NCI-H345 (cell line): ENCODE measurements at regions not wholly inside any gene's neighbourhood (a gene's known extent, or its start where the extent isn't known, plus 50 kb on each side); places are given as distances from the start of the nearest gene placed in this dataset.
A peak's percentile ranks its signal among the peaks of the same experiment; 100 is the strongest.

Source experiments
- DNase-seq: peaks from one replicate; lab custom pipeline; 2025; lab: John Stamatoyannopoulos, UW

DNA sequence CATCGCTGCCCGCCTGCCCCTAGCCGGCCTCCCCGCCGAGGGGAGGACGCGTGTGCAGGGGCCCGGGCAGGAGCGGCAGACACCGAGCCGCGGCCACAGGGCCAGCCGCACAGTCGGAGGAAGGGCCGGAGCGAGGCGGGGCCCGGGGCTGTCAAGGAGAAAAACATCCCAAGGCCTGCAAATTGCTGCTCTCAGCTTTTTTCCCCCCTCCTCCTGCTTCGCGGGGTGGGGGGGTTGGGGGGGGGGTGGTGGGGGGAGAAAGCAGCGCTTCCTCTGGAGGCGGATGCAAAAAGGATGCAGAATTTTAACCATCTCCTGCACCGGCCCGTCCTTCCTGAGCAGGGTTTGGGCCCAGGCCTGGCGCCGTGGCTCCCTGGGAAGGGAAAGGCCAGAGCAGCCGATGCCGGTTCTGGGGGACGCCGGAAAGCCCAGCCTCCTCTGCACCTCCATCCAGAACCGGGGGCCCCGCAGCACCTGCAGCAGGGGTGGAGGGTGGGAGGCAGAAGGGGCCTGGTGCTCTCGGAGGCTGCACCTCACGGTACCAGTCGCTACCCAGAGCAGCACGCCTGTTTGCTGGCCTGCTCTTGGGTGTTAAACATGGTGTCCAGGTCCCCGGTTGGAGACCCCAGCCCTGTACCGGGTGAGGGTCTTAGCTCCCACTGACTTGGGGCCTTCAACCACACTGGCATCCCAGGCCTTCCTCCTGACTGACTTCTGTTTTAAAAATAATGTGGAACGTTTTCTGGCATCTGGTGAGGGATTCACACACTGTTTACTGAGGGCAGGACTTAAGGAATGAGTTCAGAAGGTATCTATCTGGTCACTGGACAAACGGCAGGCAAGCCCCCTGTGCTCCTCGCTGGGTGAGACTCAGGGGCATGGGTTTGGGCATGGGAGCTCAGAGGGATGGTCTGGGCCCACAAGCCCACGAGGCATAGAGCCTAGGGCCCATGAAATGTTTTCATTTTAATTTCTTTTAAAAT, 77.4 kb upstream of the WNT7B start:
- no peak for DNase-seq

DNA sequence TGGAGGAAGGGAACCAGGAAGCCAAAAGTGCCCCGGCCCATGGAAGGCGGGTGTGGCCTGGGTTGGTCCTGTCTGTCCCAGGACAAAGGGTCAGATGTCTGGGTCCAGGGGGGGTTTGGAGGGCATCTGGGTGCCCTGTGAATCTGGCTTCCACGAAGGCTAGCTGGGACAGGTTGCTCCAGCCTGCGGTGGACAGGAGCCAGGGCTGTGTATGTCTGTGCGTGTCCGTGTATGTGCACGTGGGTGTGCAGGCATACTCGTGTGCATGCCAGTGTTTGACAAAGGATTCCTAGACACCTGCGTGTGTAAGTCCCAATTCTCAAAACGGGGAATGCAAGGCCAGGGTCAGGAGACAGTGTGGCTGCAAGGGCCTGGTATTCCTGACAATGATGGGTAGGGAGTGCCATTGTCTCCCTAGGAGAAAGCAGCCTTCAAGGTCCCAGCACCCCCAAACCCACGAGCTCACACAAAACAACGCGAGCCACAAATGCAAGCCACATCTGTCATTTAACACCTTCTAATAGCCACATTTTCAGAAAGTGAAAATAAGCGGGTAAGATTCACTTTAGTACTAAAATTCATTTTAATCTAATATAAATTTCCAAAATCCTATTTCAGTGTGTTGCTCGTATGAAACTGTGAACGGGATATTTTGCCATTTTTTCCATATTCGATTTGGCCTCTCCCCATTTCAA, 78.4 kb upstream of the WNT7B start:
- no peak for DNase-seq

DNA sequence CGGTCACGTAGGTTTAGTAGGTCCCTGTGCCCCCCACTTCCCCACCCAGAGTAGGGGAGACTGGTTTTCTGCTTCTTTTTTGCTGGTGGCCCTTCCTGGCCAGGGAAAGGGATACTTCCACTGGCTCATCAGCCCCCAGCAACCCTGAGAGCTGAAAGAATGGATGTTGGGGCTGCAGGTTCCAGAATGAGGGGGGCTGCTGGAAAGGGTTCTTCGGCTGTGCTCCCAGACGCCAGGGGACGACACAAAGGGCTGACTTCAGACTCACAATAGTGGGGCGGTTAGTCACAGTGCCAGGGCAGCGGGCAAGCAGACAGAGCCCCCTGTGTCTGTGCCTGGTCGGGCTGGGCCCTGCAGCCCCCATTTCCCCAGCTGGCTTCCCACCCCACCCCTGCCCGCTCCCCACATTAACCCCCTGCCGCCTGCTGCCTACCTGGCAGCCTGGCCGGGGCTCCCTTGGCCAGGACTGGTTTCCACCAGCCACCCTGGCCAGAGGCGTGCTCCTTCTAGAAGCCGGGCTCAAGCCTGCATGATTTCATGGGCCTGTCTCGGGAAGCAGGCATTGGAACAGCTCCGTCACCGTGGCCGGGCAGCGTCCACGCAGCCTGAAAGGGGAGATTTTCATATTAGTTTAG, 79.1 kb upstream of the WNT7B start:
- no peak for DNase-seq

DNA sequence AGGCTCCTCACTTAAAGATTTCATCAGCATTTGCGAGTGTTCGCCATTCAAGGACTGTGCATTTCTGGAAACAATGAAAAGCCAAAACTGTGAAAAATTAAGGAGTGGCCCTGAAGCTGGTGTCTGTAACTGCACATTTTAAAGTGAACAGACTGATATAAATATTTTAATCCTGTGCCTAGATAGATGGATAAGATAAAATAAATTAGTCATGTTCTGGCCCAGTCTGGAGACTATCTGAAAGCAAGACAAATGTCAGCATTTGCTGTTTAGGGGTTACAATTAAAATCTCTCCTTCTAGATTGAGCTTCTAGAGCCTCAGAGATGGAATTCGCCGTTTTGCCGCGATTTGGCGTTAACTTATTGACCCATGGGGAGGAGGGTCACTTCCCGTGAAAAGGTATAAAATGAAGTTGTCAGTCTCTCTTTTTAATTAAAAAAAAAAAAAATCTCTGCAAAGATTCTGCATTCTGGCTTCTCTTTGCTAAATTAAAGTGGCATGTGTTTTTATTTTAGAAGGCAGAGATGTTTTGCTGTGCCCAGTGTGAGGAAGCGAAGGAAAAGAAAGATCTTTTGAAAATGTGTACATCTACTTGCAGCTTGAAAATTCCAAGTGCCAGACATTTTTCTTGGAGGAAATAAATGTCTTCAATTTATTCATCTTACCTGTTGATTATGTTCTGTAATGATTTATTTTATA, 79.7 kb upstream of the WNT7B start:
- no peak for DNase-seq

DNA sequence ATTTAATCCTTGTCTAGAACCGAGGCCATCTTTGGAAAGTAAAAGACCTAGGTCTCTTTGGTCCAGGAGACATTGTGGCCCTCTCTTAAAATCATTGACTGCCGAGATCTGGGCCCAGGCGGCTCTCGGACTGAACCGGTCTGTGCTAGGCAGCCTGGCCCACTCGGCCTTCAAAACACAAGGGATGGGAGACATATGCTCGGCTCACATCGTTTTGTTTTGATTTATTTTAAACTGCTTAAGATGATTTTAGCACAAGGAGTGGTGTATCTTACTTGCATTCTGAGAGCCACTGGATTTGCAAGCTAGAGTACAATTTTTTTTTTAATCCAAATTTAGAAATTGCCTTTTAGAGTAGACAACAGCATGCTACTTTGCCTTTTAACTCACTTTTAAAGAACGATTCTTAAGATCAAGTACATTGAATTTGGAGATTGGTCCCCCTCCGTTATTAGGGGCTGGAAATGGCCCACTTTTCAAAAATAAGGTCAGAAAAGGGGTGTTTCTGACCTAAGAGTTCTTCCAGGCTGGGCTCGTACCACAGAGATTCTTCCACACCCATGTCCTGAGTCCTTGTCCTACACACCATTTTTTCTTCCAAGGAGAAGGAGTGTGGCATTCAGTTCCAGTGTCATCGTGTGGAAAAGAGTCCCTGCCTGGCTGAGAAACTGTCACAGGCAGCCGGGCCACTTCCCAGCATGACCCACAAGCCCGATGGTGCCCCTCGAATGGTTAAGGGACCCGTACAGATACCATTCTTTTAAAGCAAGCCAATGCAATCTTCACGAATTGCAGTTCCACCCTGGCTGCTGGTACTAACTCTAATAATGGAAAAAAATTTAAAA, 80.5 kb upstream of the WNT7B start:
- no peak for DNase-seq

DNA sequence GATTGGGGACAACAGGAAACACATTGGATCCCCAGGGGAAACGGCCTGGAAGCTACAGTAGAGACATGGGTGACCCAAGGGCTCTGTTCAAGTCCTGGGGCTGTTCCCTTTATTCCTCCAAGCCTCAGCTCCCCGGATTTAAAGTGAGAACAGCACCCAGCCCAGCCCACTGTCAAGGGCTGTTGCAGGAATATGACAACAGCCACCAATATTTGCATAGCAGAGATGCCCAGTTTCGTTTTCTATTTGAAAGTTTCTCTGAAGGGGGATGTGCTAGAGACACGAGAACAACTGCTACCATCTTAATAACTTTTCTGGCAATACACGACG, 81.1 kb upstream of the WNT7B start:
- no peak for DNase-seq

DNA sequence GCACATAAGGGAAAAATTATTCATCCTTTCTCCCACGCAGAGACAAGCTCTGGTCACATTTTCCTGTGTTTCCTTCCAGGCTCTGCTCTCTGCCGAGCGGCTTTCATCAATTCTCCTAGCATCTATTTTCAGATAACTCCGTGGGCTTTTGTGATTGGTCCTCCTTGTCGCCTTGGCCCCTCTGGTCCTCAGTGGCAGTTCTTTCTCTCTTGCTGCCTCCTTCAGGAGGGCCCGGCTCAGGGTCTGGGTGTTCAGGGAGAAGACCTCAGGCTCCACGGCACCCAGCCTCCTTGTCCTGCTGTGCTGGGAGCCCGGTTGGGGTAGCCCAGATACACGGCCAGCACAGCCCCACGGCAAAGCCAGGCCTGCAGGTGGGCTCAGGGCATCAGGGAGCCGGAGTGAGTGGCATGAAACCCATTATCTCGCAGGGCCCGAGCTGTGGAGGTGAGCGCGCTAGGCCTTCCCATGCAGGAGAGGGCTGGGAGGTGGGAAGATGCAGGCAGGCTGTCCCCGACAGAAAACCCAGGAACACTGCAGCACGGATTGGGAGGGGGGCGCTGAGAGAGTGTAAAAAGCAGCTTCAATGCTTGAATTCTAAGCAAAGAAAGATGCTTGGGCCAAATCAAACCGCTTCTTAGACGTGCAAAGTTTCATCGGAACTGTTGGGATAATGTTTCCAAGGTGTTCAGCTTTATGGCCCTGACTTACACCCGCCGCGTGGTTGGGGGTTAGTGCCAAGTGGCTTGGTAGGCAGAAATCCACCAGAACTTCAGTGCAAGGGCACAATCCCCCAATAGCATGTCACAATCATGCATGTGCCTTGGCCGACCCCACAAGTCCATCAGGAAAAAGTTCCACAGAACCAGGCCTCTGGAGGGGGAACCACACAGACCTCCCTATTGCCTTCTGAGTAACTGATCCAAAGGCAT, 81.9 kb upstream of the WNT7B start:
- DNase-seq = no peak

DNA sequence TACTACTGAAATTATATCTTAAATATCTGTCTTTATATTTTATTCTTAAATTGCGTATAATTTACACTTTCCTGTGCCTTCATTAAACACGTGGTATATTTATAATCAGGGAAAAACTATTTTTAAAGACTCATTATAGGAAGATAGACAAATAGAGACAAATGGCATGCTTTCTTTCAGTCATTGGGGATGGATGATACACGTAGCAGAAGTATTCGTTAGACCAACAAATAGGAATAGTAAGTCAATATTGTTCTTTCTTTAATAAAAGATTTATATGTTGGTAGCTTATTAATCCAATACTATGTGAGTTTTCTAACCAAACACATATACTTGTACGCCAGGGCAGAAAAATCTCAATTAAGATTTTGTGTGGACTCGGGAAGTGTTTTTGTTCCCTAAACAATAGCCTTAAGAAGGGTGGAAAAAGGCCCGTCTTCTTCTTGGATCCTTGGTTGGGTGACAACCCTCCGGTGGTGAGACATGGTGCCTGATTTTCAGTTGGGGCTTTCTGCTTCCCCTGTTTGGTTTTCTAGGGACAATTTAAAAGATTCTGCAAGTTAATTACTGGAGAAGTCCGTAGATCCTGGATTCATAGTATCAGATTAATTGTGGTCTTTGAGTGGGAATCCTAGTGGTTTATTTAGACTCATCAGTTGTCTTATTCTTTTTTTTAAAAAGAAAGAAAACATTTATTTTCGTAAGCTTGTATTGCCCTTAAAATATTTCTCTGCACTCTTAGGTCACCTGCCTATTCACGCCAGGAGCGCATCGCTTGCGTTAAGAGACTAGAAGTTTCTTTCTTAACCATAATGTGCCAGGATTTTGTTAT, 83.5 kb upstream of the WNT7B start:
- DNase-seq = no peak

DNA sequence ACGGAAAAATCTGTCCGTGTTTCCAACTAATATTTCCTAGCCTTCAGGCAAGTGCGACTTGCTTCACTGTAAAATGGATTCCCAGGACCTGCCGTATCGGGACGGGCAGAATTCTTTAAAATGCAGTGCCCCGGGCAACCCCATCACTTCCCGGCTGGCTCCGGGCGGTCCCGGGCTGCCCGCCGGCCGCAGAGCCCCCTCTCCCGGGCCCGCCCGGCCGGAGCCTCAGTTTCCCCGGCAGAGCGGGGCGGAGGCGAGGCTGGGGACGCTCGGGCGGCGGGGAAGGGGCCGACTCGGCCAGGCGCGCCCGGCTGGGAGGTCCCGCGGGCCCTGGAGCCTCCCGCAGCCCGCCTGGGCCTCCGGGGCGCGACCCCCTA, 84.2 kb upstream of the WNT7B start:
- no peak for DNase-seq

DNA sequence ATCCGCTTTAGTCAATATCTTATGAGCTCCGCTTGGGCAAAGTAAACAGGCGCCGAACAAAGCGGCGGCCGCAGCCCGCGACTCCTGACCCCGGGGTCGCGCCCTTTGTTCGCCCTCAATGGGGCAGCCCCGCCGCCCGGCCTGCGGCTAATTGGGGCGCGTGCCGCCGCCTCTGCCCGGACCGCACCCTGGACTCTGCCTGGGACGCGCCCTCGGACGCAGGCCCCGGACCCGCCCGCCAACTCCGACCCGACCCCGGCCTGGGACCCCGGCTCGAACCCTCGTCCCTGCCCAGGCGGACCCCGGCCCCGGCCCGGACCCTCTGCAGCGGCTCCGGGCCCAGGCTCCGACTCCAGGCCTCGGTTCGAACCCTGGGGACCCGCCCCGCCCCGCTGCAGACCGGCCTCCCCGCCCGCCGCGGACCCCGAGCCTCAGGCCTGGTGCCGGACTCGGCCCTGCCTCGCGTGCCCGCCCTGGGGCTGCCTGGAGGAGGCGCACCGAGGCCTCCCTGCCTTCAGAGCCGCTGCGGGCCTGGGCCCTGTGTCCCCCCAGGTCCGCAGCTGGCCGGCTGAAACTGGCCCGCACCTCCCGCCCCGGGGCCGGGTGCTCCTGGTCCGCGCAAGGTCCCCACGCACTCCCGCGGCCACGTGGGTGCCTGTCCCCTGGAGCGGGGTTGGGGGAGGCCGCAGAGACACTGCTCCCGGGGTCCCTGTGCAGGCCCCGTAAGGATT, 84.7 kb upstream of the WNT7B start:
- DNase-seq = no peak

DNA sequence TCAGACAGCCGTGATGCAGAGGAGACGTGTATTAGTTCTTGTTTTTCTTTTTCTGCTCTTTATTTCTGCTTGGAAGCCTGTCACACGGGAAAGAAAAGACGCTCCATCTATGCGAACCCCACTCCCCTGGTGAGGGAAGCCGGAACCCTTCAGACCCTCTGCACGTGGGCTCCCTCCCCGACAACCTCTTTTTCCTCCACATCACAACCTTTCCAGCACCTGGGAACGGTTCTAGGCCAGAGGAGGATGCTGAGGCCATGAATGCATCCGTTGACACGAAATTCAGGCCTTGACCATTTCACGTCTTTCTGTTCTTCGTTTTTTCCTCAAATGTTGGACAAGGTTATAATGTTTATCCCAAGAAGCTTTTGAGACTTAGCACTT, 85.3 kb upstream of the WNT7B start:
- DNase-seq = no peak

DNA sequence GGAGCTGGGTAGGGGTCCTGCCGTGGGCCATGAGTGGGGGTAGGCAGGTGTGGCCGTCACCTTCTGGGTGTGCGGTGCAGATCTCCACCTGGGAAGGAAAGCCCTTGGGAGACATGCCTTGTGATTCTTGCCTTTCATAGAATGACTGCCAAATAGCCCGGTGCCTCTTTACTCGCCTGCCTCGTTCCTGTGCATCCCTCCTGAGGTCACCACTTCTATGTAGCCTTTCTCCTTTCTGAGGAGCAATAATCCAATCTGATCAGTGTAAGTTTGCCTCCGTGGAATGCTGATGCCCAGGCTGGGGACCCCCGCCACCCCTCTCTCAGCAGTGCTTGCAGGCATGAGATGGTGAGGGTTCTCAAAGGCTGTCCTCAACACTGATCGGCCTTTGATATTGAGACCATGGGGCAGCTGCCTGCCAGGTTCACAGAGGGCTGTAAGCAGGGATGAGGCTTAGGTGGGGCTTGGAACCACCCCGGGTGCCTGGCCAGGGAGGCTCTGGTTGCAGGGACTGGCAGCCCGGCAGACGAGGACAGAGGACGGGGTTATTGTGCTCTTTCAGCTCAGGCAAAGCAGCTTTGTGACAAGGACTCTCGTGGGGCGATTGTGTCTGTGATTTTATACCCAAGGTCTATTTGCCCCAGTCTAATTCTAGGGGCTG, 86.1 kb upstream of the WNT7B start:
- no peak for DNase-seq

DNA sequence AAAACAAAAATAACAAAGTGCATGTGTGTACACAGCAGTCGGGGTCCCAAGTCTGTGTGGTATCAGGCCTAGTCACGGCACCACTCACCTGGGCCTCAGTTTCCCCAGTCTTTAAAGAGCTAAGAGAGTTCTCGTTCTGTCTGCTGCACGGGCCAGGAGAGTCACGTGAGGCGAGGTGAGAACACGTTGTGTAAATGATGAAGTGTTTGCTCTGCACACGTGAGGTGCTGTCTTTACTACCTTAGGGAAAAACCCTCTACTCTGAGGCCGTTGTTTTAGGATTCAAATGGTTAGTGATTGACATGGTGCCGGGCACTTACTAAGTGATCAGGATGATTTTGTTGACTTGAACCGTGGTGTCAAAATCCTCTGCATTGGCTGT, 86.5 kb upstream of the PPARA start:
- peak; percentile 52 for DNase-seq

DNA sequence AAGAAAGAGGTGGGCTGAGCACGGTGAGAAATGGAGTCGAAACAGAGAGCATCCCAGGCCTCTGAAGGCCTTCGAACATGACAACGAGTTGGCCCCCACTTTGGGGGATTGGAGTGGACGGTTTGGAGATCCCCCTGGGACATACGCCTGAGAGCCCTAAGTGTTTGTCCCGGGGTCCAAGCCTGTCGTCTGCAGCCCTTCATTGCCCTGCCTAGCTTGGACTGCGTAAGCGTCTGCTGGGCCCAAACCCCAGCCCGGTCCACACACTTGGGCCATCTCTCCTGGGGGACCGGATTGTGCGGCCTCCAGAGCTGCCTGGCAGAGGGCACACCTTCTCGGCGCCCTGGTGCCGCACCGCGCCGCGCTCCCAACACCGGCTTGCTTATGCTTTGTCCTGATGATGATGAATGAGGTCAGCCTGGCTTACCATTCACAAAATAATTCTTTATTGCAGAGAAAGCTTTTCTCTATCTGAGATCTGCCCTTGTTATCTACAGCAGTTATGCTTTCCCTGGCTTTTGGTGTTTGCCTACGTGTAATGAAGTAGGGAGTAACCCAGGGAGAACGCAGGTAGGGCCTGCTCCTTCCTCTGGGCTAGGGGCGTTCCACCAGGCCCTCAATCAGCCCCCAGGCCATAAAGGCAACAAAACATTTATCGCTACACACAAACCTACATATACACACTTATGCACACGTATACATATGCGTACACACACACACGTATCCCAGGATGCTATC, 85.9 kb upstream of the PPARA start:
- DNase-seq = no peak

DNA sequence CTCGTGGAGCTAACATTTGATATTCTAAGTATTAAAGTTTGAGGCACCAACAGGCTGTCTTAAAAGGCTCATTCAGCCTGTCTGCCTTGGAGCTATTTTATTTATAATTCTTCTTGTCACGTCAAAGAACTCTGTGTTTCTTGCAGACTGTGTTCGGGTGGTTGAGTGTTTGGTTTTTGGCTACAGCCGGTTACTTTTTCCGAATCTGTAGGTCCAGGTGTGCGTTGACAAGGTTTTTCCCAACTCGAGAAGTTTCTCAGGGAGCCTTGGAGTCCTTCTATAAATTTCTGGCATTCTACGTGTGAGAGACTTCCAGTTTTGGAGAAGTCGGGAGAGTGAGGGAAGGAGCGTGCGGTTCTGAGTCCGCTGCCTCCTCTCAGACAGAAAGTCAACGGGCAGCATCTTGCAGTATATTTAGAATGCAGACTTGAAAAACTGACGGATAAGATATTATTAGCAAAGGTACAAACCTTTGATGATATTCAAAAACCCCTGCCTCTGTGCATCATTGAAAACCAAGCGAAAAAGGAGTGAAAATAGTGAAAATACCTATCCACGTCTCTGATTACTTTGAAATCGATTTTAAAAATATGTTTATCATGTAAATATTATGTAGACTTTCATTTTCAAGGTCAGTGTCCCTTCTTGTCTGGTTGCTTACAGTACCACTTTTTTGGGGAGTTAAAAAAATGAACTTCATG, 85.2 kb upstream of the PPARA start:
- no peak for DNase-seq

DNA sequence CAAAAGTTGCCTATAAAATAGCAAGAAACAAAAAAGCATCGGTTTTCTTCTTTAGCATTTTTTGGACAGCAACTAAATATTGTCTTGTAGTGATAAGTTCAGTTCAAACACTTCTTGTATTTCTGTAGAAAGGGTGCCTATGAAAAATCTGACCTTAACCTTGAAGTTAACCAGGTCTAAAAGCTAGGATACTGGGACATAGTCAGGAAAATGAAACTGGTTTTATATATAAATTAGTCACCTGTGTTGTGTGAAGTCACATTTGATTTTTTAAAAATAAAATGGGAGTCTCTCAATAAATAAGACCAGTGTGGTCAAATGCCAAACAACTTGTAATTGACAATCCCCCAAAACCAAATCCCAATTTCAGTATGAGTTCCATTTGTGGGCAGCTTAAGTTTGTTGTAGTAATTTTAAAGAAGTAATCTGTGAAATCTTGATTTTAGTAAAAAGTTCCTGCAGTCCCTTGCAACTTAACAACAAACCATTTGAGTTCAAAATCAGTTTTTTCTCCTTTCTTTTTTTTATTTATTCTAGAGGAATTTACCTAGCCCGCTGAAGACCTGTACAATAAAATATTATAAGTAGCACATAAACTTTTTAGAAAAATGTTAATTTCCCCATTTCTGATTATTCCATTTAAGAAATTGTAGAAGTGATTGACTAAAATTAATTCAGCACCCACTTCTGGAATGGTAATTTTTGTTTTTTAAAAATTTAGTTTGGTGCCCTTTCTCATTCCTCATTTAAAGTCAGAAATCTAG, 84.5 kb upstream of the PPARA start:
- DNase-seq = no peak
